ENCODE measurements at regions not wholly inside any gene's neighbourhood (a gene's known extent, or its start where the extent isn't known, plus 50 kb on each side); places are given as distances from the start of the nearest gene placed in this dataset.

DNA sequence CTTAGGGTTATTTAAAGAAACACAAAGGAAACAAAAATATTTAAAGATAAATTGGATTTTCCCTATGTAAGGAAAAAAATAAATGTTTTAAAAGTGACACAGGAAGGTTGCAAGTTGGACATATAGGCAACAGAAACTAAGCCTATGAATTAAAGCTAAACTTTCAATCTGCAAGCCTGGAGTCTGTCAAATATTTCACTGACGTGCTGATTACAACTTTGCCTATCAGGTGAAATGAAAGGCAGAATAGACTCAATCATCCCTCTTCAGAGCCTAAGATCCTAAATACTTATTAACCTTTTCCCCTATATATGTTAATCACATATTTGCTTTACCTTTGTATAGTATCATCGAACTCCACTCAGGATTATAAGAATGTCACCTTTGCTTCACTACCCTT lies 1068.0 kb upstream of the ALCAM start:
- intact Hi-C loops (cut with micrococcal nuclease; ENCODE audit: unreplicated experiment), result no loop called here
- Mint-ChIP-seq H3K4me3 (ENCODE audit: unreplicated experiment) (no peak overlapping the region), H3K9me3 (ENCODE audit: unreplicated experiment) (no peaks in the 10 kb centered on the region), H3K4me1 (ENCODE audit: low read depth, unreplicated experiment) (no peaks in the 10 kb centered on the region), H3K27ac (ENCODE audit: unreplicated experiment) (no peak overlapping the region), H3K27me3 (ENCODE audit: insufficient read depth, unreplicated experiment) (no peaks in the 10 kb centered on the region), H3K36me3 (ENCODE audit: insufficient read depth, unreplicated experiment) (no peaks in the 10 kb centered on the region)
- CTCF ChIA-PET, result no interaction called here
- POLR2A ChIA-PET, result no interaction called here
- no TSS peak for BruUV-seq (replicated peaks)
- Histone ChIP-seq H3K4me1 (no peaks in the 10 kb centered on the region), H3K27me3 (replicated peaks; ENCODE audit: control insufficient read depth, insufficient read depth, low read length) (no peaks in the 10 kb centered on the region), H3K36me3 (ENCODE audit: control insufficient read depth, insufficient read depth, low read length) (no peaks in the 10 kb centered on the region), H3K9me3 (no peaks in the 10 kb centered on the region), H3K4me3 (ENCODE audit: low read depth, low read length) (no peak overlapping the region)
- no peak for DNase-seq
- TF ChIP-seq, protein P1, sequence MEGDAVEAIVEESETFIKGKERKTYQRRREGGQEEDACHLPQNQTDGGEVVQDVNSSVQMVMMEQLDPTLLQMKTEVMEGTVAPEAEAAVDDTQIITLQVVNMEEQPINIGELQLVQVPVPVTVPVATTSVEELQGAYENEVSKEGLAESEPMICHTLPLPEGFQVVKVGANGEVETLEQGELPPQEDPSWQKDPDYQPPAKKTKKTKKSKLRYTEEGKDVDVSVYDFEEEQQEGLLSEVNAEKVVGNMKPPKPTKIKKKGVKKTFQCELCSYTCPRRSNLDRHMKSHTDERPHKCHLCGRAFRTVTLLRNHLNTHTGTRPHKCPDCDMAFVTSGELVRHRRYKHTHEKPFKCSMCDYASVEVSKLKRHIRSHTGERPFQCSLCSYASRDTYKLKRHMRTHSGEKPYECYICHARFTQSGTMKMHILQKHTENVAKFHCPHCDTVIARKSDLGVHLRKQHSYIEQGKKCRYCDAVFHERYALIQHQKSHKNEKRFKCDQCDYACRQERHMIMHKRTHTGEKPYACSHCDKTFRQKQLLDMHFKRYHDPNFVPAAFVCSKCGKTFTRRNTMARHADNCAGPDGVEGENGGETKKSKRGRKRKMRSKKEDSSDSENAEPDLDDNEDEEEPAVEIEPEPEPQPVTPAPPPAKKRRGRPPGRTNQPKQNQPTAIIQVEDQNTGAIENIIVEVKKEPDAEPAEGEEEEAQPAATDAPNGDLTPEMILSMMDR (IDR thresholded peaks at IDR 0.05; ENCODE audit: insufficient read depth in 1 of 2, low read depth in 1 of 2, low read length in 1 of 2, severe bottlenecking in 1 of 2, unreplicated experiment in 1 of 2), result no peak

DNA sequence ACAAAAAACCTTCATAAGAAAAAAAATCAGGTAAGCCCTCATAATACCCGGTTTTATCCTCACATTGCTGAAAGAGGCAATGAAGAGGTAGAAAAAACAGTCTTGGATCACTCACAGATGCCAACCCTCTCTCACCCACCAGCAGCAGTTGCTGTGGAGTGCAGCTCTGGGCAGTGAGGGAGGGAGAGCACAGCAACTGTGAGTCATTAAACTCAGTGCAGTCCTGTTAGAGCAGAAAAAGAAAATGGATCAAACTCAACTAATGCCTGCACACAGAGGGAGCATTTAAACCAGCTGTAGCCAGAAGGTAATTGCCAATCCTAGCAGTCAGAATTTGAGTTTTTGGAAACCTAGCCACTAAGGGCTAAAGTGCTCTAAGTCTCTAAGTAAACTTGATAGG lies 1050.6 kb upstream of the ALCAM start:
- no peaks in the 10 kb centered on the region for H3K36me3 ChIP-seq (ENCODE audit: control insufficient read depth, insufficient read depth, low read length)
- no peaks in the 10 kb centered on the region; the same call in 1 of the 2 replicates for H3K9me3 ChIP-seq
- no peaks in the 10 kb centered on the region for H3K27me3 ChIP-seq (replicated peaks; ENCODE audit: control insufficient read depth, insufficient read depth, low read length)
- H3K4me3 ChIP-seq (ENCODE audit: low read depth, low read length), result no peak overlapping the region
- ChIA-PET POLR2A (no interaction called here), CTCF (no interaction called here)
- H3K27me3 Mint-ChIP-seq (ENCODE audit: insufficient read depth, unreplicated experiment), result no peaks in the 10 kb centered on the region
- no peaks in the 10 kb centered on the region for H3K36me3 Mint-ChIP-seq (ENCODE audit: insufficient read depth, unreplicated experiment)
- no TSS peak for BruUV-seq (replicated peaks)
- H3K4me1 ChIP-seq, result no peaks in the 10 kb centered on the region
- intact Hi-C loops (cut with micrococcal nuclease; ENCODE audit: unreplicated experiment), result no loop called here
- TF ChIP-seq, protein P1 (IDR thresholded peaks at IDR 0.05; ENCODE audit: insufficient read depth in 1 of 2, low read depth in 1 of 2, low read length in 1 of 2, severe bottlenecking in 1 of 2, unreplicated experiment in 1 of 2), result no peak
- H3K27ac Mint-ChIP-seq (ENCODE audit: unreplicated experiment), result no peak overlapping the region
- no peak overlapping the region for H3K4me3 Mint-ChIP-seq (ENCODE audit: unreplicated experiment)
- DNase-seq, result no peak
- no peaks in the 10 kb centered on the region for H3K4me1 Mint-ChIP-seq (ENCODE audit: low read depth, unreplicated experiment)
- peaks cover 47% of the 10 kb centered on the region for H3K9me3 Mint-ChIP-seq (ENCODE audit: unreplicated experiment)

GRCh38 chr3:104323226-104323625 lies 1043.5 kb upstream of the ALCAM start:
- no peaks in the 10 kb centered on the region for H3K36me3 ChIP-seq (ENCODE audit: control insufficient read depth, insufficient read depth, low read length)
- CTCF ChIA-PET, result interaction anchor here (0.6 kb wide), 1 partner anchor 93 kb away, joined by 4 read pairs; no protein-coding TSS in a partner anchor
- no peaks in the 10 kb centered on the region for H3K27me3 ChIP-seq (replicated peaks; ENCODE audit: control insufficient read depth, insufficient read depth, low read length)
- intact Hi-C loops (cut with micrococcal nuclease; ENCODE audit: unreplicated experiment), result no loop called here
- POLR2A ChIA-PET, result no interaction called here
- Mint-ChIP-seq H3K27me3 (ENCODE audit: insufficient read depth, unreplicated experiment) (no peaks in the 10 kb centered on the region), H3K36me3 (ENCODE audit: insufficient read depth, unreplicated experiment) (no peaks in the 10 kb centered on the region), H3K4me3 (ENCODE audit: unreplicated experiment) (no peak overlapping the region), H3K27ac (ENCODE audit: unreplicated experiment) (no peak overlapping the region), H3K4me1 (ENCODE audit: low read depth, unreplicated experiment) (no peaks in the 10 kb centered on the region), H3K9me3 (ENCODE audit: unreplicated experiment) (peaks cover 64% of the 10 kb centered on the region)
- no peak overlapping the region for H3K4me3 ChIP-seq (ENCODE audit: low read depth, low read length)
- DNase-seq, result no peak
- no TSS peak for BruUV-seq (replicated peaks)
- TF ChIP-seq, protein P1 (IDR thresholded peaks at IDR 0.05; ENCODE audit: insufficient read depth in 1 of 2, low read depth in 1 of 2, low read length in 1 of 2, severe bottlenecking in 1 of 2, unreplicated experiment in 1 of 2), result no peak
- no peaks in the 10 kb centered on the region for H3K4me1 ChIP-seq
- H3K9me3 ChIP-seq, result peaks cover 2% of the 10 kb centered on the region; the same call in 1 of the 2 replicates

Measured in Caco-2 (cell line).